ENCODE measurements at regions not wholly inside any gene's neighbourhood (a gene's known extent, or its start where the extent isn't known, plus 50 kb on each side); places are given as distances from the start of the nearest gene placed in this dataset.

GRCh38 chrX:4358577-4358976 is 645.1 kb upstream of the PRKX start:
- WGBS, 2 donors, result 86 to 89% methylated on average over 3 of the region's 3 CpGs
- no peak overlapping the region for H3K4me3 ChIP-seq (ENCODE audit: low read length in 2 of 2)
- no peaks in the 10 kb centered on the region for H3K27me3 ChIP-seq (ENCODE audit: control insufficient read depth in 1 of 2, insufficient read depth in 2 of 2, low read length in 1 of 2)
- no peaks in the 10 kb centered on the region for H3K36me3 ChIP-seq (ENCODE audit: control insufficient read depth in 1 of 2, insufficient read depth in 2 of 2, low read length in 1 of 2)
- H3K27ac ChIP-seq (ENCODE audit: low read depth in 1 of 2, low read length in 2 of 2), result no peak overlapping the region
- ATAC-seq (ENCODE audit: low FRiP score) (no peak), DNase-seq (no peak)
- no peaks in the 10 kb centered on the region for H3K9me3 ChIP-seq (ENCODE audit: control insufficient read depth, low read length)
- intact Hi-C loops (cut with DNase I), result no loop called here
- H3K4me1 ChIP-seq (ENCODE audit: control insufficient read depth in 1 of 2, insufficient read depth in 2 of 2, low read length in 2 of 2), result no peaks in the 10 kb centered on the region

- 76 to 89% methylated on average over 5 of the region's 5 CpGs for WGBS, 2 donors
- Histone ChIP-seq H3K4me1 (ENCODE audit: control insufficient read depth in 1 of 2, insufficient read depth in 2 of 2, low read length in 2 of 2) (no peaks in the 10 kb centered on the region), H3K27ac (ENCODE audit: low read depth in 1 of 2, low read length in 2 of 2) (no peak overlapping the region), H3K9me3 (ENCODE audit: control insufficient read depth, low read length) (no peaks in the 10 kb centered on the region), H3K36me3 (ENCODE audit: control insufficient read depth in 1 of 2, insufficient read depth in 2 of 2, low read length in 1 of 2) (no peaks in the 10 kb centered on the region), H3K27me3 (ENCODE audit: control insufficient read depth in 1 of 2, insufficient read depth in 2 of 2, low read length in 1 of 2) (no peaks in the 10 kb centered on the region), H3K4me3 (ENCODE audit: low read length in 2 of 2) (no peak overlapping the region)
- intact Hi-C loops (cut with DNase I), result no loop called here
- no peak for DNase-seq
- ATAC-seq (ENCODE audit: low FRiP score), result no peak
These were observed 609.5 kb upstream of the PRKX start for GRCh38 chrX:4322916-4323315.

GRCh38 chrX:4320436-4320947 is 607.0 kb upstream of the PRKX start:
- ATAC-seq (ENCODE audit: low FRiP score) (no peak), DNase-seq (no peak)
- H3K4me3 ChIP-seq (ENCODE audit: low read length in 2 of 2), result no peak overlapping the region
- H3K9me3 ChIP-seq (ENCODE audit: control insufficient read depth, low read length), result no peaks in the 10 kb centered on the region
- H3K27ac ChIP-seq (ENCODE audit: low read depth in 1 of 2, low read length in 2 of 2), result no peak overlapping the region
- no peaks in the 10 kb centered on the region for H3K27me3 ChIP-seq (ENCODE audit: control insufficient read depth in 1 of 2, insufficient read depth in 2 of 2, low read length in 1 of 2)
- 30 to 37% methylated on average over 9 of the region's 9 CpGs for WGBS, 2 donors
- H3K36me3 ChIP-seq (ENCODE audit: control insufficient read depth in 1 of 2, insufficient read depth in 2 of 2, low read length in 1 of 2), result no peaks in the 10 kb centered on the region
- intact Hi-C loops (cut with DNase I), result no loop called here
- no peaks in the 10 kb centered on the region for H3K4me1 ChIP-seq (ENCODE audit: control insufficient read depth in 1 of 2, insufficient read depth in 2 of 2, low read length in 2 of 2)

- Histone ChIP-seq H3K4me3 (ENCODE audit: low read length in 2 of 2) (no peak overlapping the region), H3K4me1 (ENCODE audit: control insufficient read depth in 1 of 2, insufficient read depth in 2 of 2, low read length in 2 of 2) (no peaks in the 10 kb centered on the region), H3K36me3 (ENCODE audit: control insufficient read depth in 1 of 2, insufficient read depth in 2 of 2, low read length in 1 of 2) (no peaks in the 10 kb centered on the region), H3K27me3 (ENCODE audit: control insufficient read depth in 1 of 2, insufficient read depth in 2 of 2, low read length in 1 of 2) (no peaks in the 10 kb centered on the region), H3K27ac (ENCODE audit: low read depth in 1 of 2, low read length in 2 of 2) (no peak overlapping the region), H3K9me3 (ENCODE audit: control insufficient read depth, low read length) (no peaks in the 10 kb centered on the region)
- ATAC-seq (ENCODE audit: low FRiP score) (no peak), DNase-seq (no peak)
- 83 to 84% methylated on average over 2 of the region's 2 CpGs for WGBS, 2 donors
- intact Hi-C loops (cut with DNase I), result no loop called here
These were observed 602.4 kb upstream of the PRKX start for GRCh38 chrX:4315891-4316290.

- no peaks in the 10 kb centered on the region for H3K4me1 ChIP-seq (ENCODE audit: control insufficient read depth in 1 of 2, insufficient read depth in 2 of 2, low read length in 2 of 2)
- no peaks in the 10 kb centered on the region for H3K9me3 ChIP-seq (ENCODE audit: control insufficient read depth, low read length)
- H3K4me3 ChIP-seq (ENCODE audit: low read length in 2 of 2), result no peak overlapping the region
- no peak for ATAC-seq (ENCODE audit: low FRiP score)
- no peak for DNase-seq
- no peaks in the 10 kb centered on the region for H3K27me3 ChIP-seq (ENCODE audit: control insufficient read depth in 1 of 2, insufficient read depth in 2 of 2, low read length in 1 of 2)
- 85 to 89% methylated on average over 1 of the region's 1 CpG for WGBS, 2 donors
- no peak overlapping the region for H3K27ac ChIP-seq (ENCODE audit: low read depth in 1 of 2, low read length in 2 of 2)
- H3K36me3 ChIP-seq (ENCODE audit: control insufficient read depth in 1 of 2, insufficient read depth in 2 of 2, low read length in 1 of 2), result no peaks in the 10 kb centered on the region
- intact Hi-C loops (cut with DNase I), result no loop called here
These were observed 601.1 kb upstream of the PRKX start for GRCh38 chrX:4314586-4314985.

- no peaks in the 10 kb centered on the region for H3K36me3 ChIP-seq (ENCODE audit: control insufficient read depth in 1 of 2, insufficient read depth in 2 of 2, low read length in 1 of 2)
- no peak overlapping the region for H3K4me3 ChIP-seq (ENCODE audit: low read length in 2 of 2)
- no peaks in the 10 kb centered on the region for H3K27me3 ChIP-seq (ENCODE audit: control insufficient read depth in 1 of 2, insufficient read depth in 2 of 2, low read length in 1 of 2)
- ATAC-seq (ENCODE audit: low FRiP score) (no peak), DNase-seq (no peak)
- WGBS, 2 donors, result 64 to 66% methylated on average over 4 of the region's 4 CpGs
- no peaks in the 10 kb centered on the region for H3K4me1 ChIP-seq (ENCODE audit: control insufficient read depth in 1 of 2, insufficient read depth in 2 of 2, low read length in 2 of 2)
- H3K9me3 ChIP-seq (ENCODE audit: control insufficient read depth, low read length), result no peaks in the 10 kb centered on the region
- H3K27ac ChIP-seq (ENCODE audit: low read depth in 1 of 2, low read length in 2 of 2), result no peak overlapping the region
- intact Hi-C loops (cut with DNase I), result no loop called here
These were observed 563.7 kb upstream of the PRKX start for GRCh38 chrX:4277122-4277521.

GRCh38 chrX:4268676-4269075 is 555.2 kb upstream of the PRKX start:
- ATAC-seq (ENCODE audit: low FRiP score) (no peak), DNase-seq (no peak)
- Histone ChIP-seq H3K4me3 (ENCODE audit: low read length in 2 of 2) (no peak overlapping the region), H3K36me3 (ENCODE audit: control insufficient read depth in 1 of 2, insufficient read depth in 2 of 2, low read length in 1 of 2) (no peaks in the 10 kb centered on the region), H3K9me3 (ENCODE audit: control insufficient read depth, low read length) (no peaks in the 10 kb centered on the region), H3K27me3 (ENCODE audit: control insufficient read depth in 1 of 2, insufficient read depth in 2 of 2, low read length in 1 of 2) (no peaks in the 10 kb centered on the region), H3K27ac (ENCODE audit: low read depth in 1 of 2, low read length in 2 of 2) (no peak overlapping the region), H3K4me1 (ENCODE audit: control insufficient read depth in 1 of 2, insufficient read depth in 2 of 2, low read length in 2 of 2) (peaks cover 0 to 3% of the 10 kb centered on the region in 2 donors)
- WGBS, 2 donors, result 14 to 30% methylated on average over 2 of the region's 2 CpGs
- intact Hi-C loops (cut with DNase I), result no loop called here

- no peaks in the 10 kb centered on the region for H3K9me3 ChIP-seq (ENCODE audit: control insufficient read depth, low read length)
- no peaks in the 10 kb centered on the region for H3K27me3 ChIP-seq (ENCODE audit: control insufficient read depth in 1 of 2, insufficient read depth in 2 of 2, low read length in 1 of 2)
- no peaks in the 10 kb centered on the region for H3K36me3 ChIP-seq (ENCODE audit: control insufficient read depth in 1 of 2, insufficient read depth in 2 of 2, low read length in 1 of 2)
- H3K4me3 ChIP-seq (ENCODE audit: low read length in 2 of 2), result no peak overlapping the region
- intact Hi-C loops (cut with DNase I), result no loop called here
- ATAC-seq (ENCODE audit: low FRiP score), result no peak
- 72 to 81% methylated on average over 4 of the region's 4 CpGs for WGBS, 2 donors
- no peak for DNase-seq
- peaks cover 0 to 3% of the 10 kb centered on the region in 2 donors for H3K4me1 ChIP-seq (ENCODE audit: control insufficient read depth in 1 of 2, insufficient read depth in 2 of 2, low read length in 2 of 2)
- H3K27ac ChIP-seq (ENCODE audit: low read depth in 1 of 2, low read length in 2 of 2), result no peak overlapping the region
These were observed 551.6 kb upstream of the PRKX start for GRCh38 chrX:4265036-4265435.

GRCh38 chrX:4263030-4263803 is 549.8 kb upstream of the PRKX start:
- no peak for ATAC-seq (ENCODE audit: low FRiP score)

More at GRCh38 chrX:4263030-4263803, 549.8 kb upstream of the PRKX start:
- peaks cover 0 to 3% of the 10 kb centered on the region in 2 donors for H3K4me1 ChIP-seq (ENCODE audit: control insufficient read depth in 1 of 2, insufficient read depth in 2 of 2, low read length in 2 of 2)
- intact Hi-C loops (cut with DNase I), result no loop called here
- DNase-seq, result no peak
- H3K27me3 ChIP-seq (ENCODE audit: control insufficient read depth in 1 of 2, insufficient read depth in 2 of 2, low read length in 1 of 2), result no peaks in the 10 kb centered on the region
- no peaks in the 10 kb centered on the region for H3K36me3 ChIP-seq (ENCODE audit: control insufficient read depth in 1 of 2, insufficient read depth in 2 of 2, low read length in 1 of 2)
- no peak overlapping the region for H3K27ac ChIP-seq (ENCODE audit: low read depth in 1 of 2, low read length in 2 of 2)
- no peaks in the 10 kb centered on the region for H3K9me3 ChIP-seq (ENCODE audit: control insufficient read depth, low read length)
- whole genome bisulfite sequencing, 2 donors, result 31 to 39% methylated on average over 8 of the region's 8 CpGs
- no peak overlapping the region for H3K4me3 ChIP-seq (ENCODE audit: low read length in 2 of 2)
